A549 (cell line): ENCODE measurements at regions not wholly inside any gene's neighbourhood (a gene's known extent, or its start where the extent isn't known, plus 50 kb on each side); places are given as distances from the start of the nearest gene placed in this dataset.

Experiments used
- ATAC-seq, 2 experiments: fragments of 200-7000 bp in 1 of 2; fragments of >200 bp in 1 of 2; cut with Nextera tagmentation in 1 of 2; cut with Tn5 transposase in 1 of 2; 3 replicates each; pipeline versions ENCODE4 v1.8.0 to v1.9.1; 2018 to 2020; ENCODE audit warnings: mild to moderate bottlenecking in 1 of 2, moderate library complexity in 1 of 2
- CTCF ChIA-PET: fragments of 300-600 bp; sonication (Branson Sonifier 250); formaldehyde crosslinking; extraction: SDS; loops from one replicate; lab custom pipeline; 2021; ENCODE audit warnings: antibody characterized with exemption, inconsistent platforms; lab: Yijun Ruan, JAX
- POLR2A ChIA-PET: fragments of 350-600 bp; formaldehyde crosslinking; extraction: SDS; loops from one replicate; lab custom pipeline; 2021; ENCODE audit warnings: antibody characterized with exemption, inconsistent platforms; lab: Yijun Ruan, JAX
- DNase-seq, 2 experiments: peaks; one replicate each; pipeline versions ENCODE4 v3.0.0 to v3.0.0-alpha.2; 2011 to 2016; ENCODE audit warnings: low read depth in 1 of 2, low spot score in 1 of 2
- FAIRE-seq: peaks from 2 replicates; lab custom pipeline; 2011; peaks lifted over from hg19 to GRCh38; lab: Jason Lieb, UNC
- H3K27ac ChIP-seq, 2 experiments: fragments of >200 bp; sonication (Bioruptor Twin); formaldehyde crosslinking; 3 replicates each; pipeline ENCODE4 v1.5.1; 2016 to 2017
- H3K4me1 ChIP-seq: fragments of >200 bp; sonication (Bioruptor Twin); formaldehyde crosslinking; 3 replicates; pipeline ENCODE4 v1.6.1; 2016
- H3K4me2 ChIP-seq: fragments of >200 bp; sonication (Bioruptor Twin); formaldehyde crosslinking; 3 replicates; pipeline ENCODE4 v1.6.1; 2016
- H3K4me3 ChIP-seq: fragments of >200 bp; sonication (Bioruptor Twin); formaldehyde crosslinking; 3 replicates; pipeline ENCODE4 v1.5.1; 2016
- H3K9me3 ChIP-seq: fragments of >200 bp; sonication (Bioruptor Twin); formaldehyde crosslinking; 3 replicates; pipeline ENCODE4 v1.6.1; 2016
- BCL3 ChIP-seq: fragments of >200 bp; sonication (Bioruptor Twin); formaldehyde crosslinking; IDR thresholded peaks from 3 replicates; pipeline ENCODE4 v1.6.1; 2016
- CEBPB ChIP-seq, 2 experiments: fragments of >200 bp in 1 of 2; sonication (Bioruptor Twin) in 1 of 2; formaldehyde crosslinking in 1 of 2; IDR thresholded peaks; 2 replicates each; pipeline ENCODE4 v1.6.1; 2012 to 2016
- EP300 ChIP-seq, 2 experiments: fragments of >200 bp; sonication (Bioruptor Twin); formaldehyde crosslinking; IDR thresholded peaks; 2 replicates in 1 of 2; 3 replicates in 1 of 2; pipeline ENCODE4 v1.6.1; 2016 to 2017
- ESRRA ChIP-seq: fragments of 150-350 bp; IDR thresholded peaks from 2 replicates; pipeline ENCODE4 v1.6.1; 2014; ENCODE audit warnings: mild to moderate bottlenecking, low read length, borderline replicate concordance
- FOSB ChIP-seq: fragments of 250-450 bp; sonication (Bioruptor Pico); IDR thresholded peaks from 2 replicates; pipeline ENCODE4 v1.5.0; 2020; ENCODE audit warnings: mild to moderate bottlenecking, moderate library complexity
- HDAC2 ChIP-seq: fragments of 200-600 bp; sonication (generic); IDR thresholded peaks from 2 replicates; pipeline ENCODE4 v1.6.1; 2016
- HEYL ChIP-seq: fragments of 250-450 bp; sonication (Bioruptor Pico); IDR thresholded peaks from 2 replicates; pipeline ENCODE4 v1.8.0; 2021; ENCODE audit warnings: mild to moderate bottlenecking, moderate library complexity
- HMGXB4 ChIP-seq: fragments of 250-450 bp; sonication (Bioruptor Pico); IDR thresholded peaks from 2 replicates; pipeline ENCODE4 v1.5.0; 2021; ENCODE audit warnings: mild to moderate bottlenecking, moderate library complexity, borderline replicate concordance
- HOXA7 ChIP-seq: fragments of 250-450 bp; sonication (Bioruptor Pico); IDR thresholded peaks from 2 replicates; pipeline ENCODE4 v1.5.0; 2020; ENCODE audit warnings: mild to moderate bottlenecking, moderate library complexity
- JUN ChIP-seq, 2 experiments: fragments of >200 bp; sonication (Bioruptor Twin); formaldehyde crosslinking; IDR thresholded peaks; 2 replicates in 1 of 2; 3 replicates in 1 of 2; pipeline ENCODE4 v1.6.1; 2016 to 2017
- MAFK ChIP-seq: fragments of 450-650 bp; IDR thresholded peaks from 2 replicates; pipeline ENCODE4 v1.6.1; 2014; ENCODE audit not compliant: partially characterized antibody
- MAZ ChIP-seq: fragments of 150-350 bp; IDR thresholded peaks from 2 replicates; pipeline ENCODE4 v1.6.1; 2014; ENCODE audit warnings: antibody characterized with exemption, low read depth, low read length, borderline replicate concordance
- MYC ChIP-seq: IDR thresholded peaks from 2 replicates; pipeline ENCODE4 v1.6.1; 2012; ENCODE audit warnings: mild to moderate bottlenecking, inconsistent platforms, low read length, improper control_type of control experiment, borderline replicate concordance
- NR3C1 ChIP-seq: fragments of >200 bp; sonication (Bioruptor Twin); formaldehyde crosslinking; IDR thresholded peaks from 3 replicates; pipeline ENCODE4 v1.6.1; 2017
- PBX3 ChIP-seq: IDR thresholded peaks from 2 replicates; pipeline ENCODE4 v1.6.1; 2012
- PHF8 ChIP-seq: fragments of 200-600 bp; sonication (generic); IDR thresholded peaks from 2 replicates; pipeline ENCODE4 v1.6.1; 2016; ENCODE audit warnings: low read depth, mild to moderate bottlenecking, antibody characterized with exemption, moderate library complexity, borderline replicate concordance
- RAD21 ChIP-seq, 2 experiments: fragments of >200 bp in 1 of 2; sonication (Bioruptor Twin) in 1 of 2; formaldehyde crosslinking in 1 of 2; IDR thresholded peaks in 1 of 2; conservative IDR thresholded peaks in 1 of 2; 2 replicates in 1 of 2; 3 replicates in 1 of 2; pipeline ENCODE4 v1.6.1; 2012 to 2018; ENCODE audit warnings: inconsistent platforms in 1 of 2
- USF2 ChIP-seq: fragments of 450-650 bp; IDR thresholded peaks from 2 replicates; pipeline ENCODE4 v1.6.1; 2014; ENCODE audit warnings: antibody characterized with exemption
- ZNF302 ChIP-seq: fragments of 250-450 bp; sonication (Bioruptor Pico); IDR thresholded peaks from 2 replicates; pipeline ENCODE4 v1.9.0; 2021; ENCODE audit warnings: inconsistent platforms, mild to moderate bottlenecking, moderate library complexity
- WGBS: methylation state at CpG from one replicate; pipeline ENCODE4 v1.1.6; 2017; ENCODE audit errors: missing lambda C conversion rate; 5-methylcytosine and 5-hydroxymethylcytosine counted together
- TF ChIP-seq, protein P1 (sequence below): fragments of >200 bp; sonication (Bioruptor Twin); formaldehyde crosslinking; IDR thresholded peaks from 2 replicates; pipeline ENCODE4 v1.6.1; 2016
- TF ChIP-seq, protein P2 (sequence below): fragments of 250-450 bp; sonication (Bioruptor Pico); IDR thresholded peaks from 2 replicates; pipeline ENCODE4 v1.5.0; 2020; ENCODE audit warnings: low read depth, mild to moderate bottlenecking, moderate library complexity

DNA sequence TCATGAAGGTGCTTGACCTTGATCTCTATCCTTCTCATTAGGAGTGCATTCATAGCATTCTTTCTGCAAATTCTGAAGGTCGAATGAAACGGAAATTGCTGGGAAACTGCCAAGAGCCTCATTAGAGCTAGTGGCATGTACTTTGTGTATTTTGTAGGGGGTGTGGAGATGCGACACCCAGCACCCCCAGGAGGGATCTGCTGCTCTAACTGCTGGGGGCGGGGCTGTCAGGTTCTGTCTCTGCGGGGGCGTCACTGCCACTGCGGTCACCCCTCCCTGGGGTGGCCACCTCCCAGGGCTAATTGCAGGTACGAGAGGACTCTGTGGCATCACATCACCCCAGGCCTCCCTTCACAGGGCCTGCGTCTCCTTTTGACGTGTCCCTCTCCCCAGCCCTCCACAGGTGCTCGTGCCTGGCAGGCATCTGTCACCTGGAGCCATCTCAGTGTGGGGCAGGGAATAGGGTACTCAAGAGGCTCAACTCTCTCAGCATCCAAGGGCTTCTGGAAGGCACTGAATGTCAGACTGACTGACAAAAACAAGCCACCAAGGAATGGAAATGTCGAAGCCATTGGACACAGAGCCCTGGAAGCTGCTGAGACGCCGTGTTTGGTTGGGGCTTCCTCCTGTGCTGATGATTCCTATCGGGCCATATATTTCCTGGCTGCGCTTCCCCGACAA is 151.1 kb downstream of the ACTR3B start (continued):
- no peak for TF ChIP-seq CEBPB (IDR thresholded peaks at IDR 0.05)
- no peak for TF ChIP-seq PHF8
- no peak for TF ChIP-seq ESRRA
- TF ChIP-seq, protein P1, sequence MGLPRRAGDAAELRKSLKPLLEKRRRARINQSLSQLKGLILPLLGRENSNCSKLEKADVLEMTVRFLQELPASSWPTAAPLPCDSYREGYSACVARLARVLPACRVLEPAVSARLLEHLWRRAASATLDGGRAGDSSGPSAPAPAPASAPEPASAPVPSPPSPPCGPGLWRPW: no peak
- no peak for TF ChIP-seq HEYL (CRISPR knock-in tag)

DNA sequence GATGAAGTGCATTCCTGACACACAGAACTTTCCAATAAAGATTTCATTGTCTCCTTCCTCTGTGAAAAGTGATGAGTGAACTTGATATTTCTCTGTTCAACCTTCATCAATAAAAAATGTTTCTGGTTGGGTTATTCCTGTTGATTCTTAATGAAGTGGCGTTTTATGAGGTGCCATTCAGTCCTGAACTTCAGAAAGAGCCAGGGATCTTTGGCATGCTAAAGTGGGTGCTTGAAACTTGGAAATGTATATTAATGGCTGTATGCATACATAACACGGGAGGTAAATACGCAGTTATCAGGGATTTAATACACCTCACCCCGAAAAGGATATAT is 151.6 kb downstream of the ACTR3B start:
- FAIRE-seq: no peak
- no peak overlapping the region for H3K4me2 ChIP-seq

DNA sequence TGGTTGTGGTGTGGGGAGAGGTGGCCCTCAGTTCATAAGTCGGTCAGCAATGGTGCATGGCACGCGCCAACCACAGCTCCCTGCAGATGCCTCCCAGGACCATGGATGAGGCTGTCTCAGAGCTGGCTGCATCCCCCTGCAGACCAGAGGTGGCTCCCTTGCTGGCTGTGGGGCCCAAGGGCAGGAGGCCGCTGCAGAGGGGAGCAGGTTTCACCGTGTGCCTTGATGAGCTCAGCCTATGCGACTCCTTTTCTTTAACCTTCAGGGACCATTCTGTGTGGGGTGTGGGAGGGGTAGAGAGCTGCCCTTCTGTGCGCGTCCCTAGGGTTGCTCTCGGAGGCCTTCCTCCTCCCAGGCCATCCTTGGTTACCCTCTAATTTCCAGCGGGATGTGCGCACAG is 152.4 kb downstream of the ACTR3B start:
- no peak overlapping the region for H3K27ac ChIP-seq
- DNase-seq (no peak), FAIRE-seq (no peak), ATAC-seq (no peak)
- H3K4me3 ChIP-seq: no peak overlapping the region
- WGBS: 57% methylated on average over 11 of the region's 11 CpGs
- no peak for TF ChIP-seq BCL3
- no peak for TF ChIP-seq RAD21 (conservative IDR thresholded peaks at IDR 0.05 in 1 of 2, IDR thresholded peaks at IDR 0.05 in 1 of 2)
- TF ChIP-seq NR3C1: no peak
- TF ChIP-seq HDAC2: no peak
- no peak for TF ChIP-seq PBX3
- no peak for TF ChIP-seq MYC
- no peak for TF ChIP-seq HOXA7 (CRISPR knock-in tag)
- no peak for TF ChIP-seq USF2
- TF ChIP-seq, protein P2, sequence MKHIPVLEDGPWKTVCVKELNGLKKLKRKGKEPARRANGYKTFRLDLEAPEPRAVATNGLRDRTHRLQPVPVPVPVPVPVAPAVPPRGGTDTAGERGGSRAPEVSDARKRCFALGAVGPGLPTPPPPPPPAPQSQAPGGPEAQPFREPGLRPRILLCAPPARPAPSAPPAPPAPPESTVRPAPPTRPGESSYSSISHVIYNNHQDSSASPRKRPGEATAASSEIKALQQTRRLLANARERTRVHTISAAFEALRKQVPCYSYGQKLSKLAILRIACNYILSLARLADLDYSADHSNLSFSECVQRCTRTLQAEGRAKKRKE (CRISPR knock-in tag): no peak
- TF ChIP-seq HMGXB4 (CRISPR knock-in tag): no peak
- TF ChIP-seq FOSB: no peak
- TF ChIP-seq JUN (IDR thresholded peaks at IDR 0.05): no peak
- no peak for TF ChIP-seq MAZ
- TF ChIP-seq MAFK: no peak
- TF ChIP-seq EP300 (IDR thresholded peaks at IDR 0.05): no peak
- CTCF ChIA-PET: interaction anchor here (0.6 to 1.4 kb wide), 3 partner anchors 9 to 18 kb away, joined by 3 read pairs; no protein-coding TSS in a partner anchor
- no peaks in the 10 kb centered on the region for H3K9me3 ChIP-seq
- POLR2A ChIA-PET: no interaction called here
- no peaks in the 10 kb centered on the region for H3K4me1 ChIP-seq
- H3K4me2 ChIP-seq: no peak overlapping the region

More for the DNA sequence above, 151.6 kb downstream of the ACTR3B start:
- Histone ChIP-seq H3K27ac (no peak overlapping the region), H3K4me1 (no peaks in the 10 kb centered on the region), H3K9me3 (no peaks in the 10 kb centered on the region), H3K4me3 (no peak overlapping the region)
- no peak for ATAC-seq
- POLR2A ChIA-PET: no interaction called here
- CTCF ChIA-PET: interaction anchor here (0.6 kb wide), 1 partner anchor 10 kb away, joined by 3 read pairs; no protein-coding TSS in a partner anchor
- WGBS: 28% methylated on average over 4 of the region's 4 CpGs
- no peak for DNase-seq
- TF ChIP-seq MAFK: no peak
- TF ChIP-seq PHF8: no peak
- TF ChIP-seq ZNF302 (CRISPR knock-in tag): no peak
